KMS-11 (cell line): ENCODE measurements at regions not wholly inside any gene's neighbourhood (a gene's known extent, or its start where the extent isn't known, plus 50 kb on each side); places are given as distances from the start of the nearest gene placed in this dataset.

ENCODE experiments used
- H2AFZ ChIP-seq: fragments of 200-600 bp; sonication (generic); 2 replicates; pipeline ENCODE4 v1.6.1; 2016; ENCODE audit warnings: antibody characterized with exemption, mixed run types, low read depth
- H3K27ac ChIP-seq: fragments of 200-600 bp; sonication (generic); 2 replicates; pipeline ENCODE4 v1.6.1; 2016; ENCODE audit warnings: mild to moderate bottlenecking, mixed run types
- H3K27me3 ChIP-seq: fragments of 200-600 bp; sonication (generic); 2 replicates; pipeline ENCODE4 v1.6.1; 2017; ENCODE audit warnings: mild to moderate bottlenecking, low read depth, mixed run types, moderate library complexity; ENCODE audit not compliant: insufficient read depth
- H3K36me3 ChIP-seq: fragments of 200-600 bp; sonication (generic); 2 replicates; pipeline ENCODE4 v1.6.1; 2017; ENCODE audit warnings: mild to moderate bottlenecking, mixed run types; ENCODE audit not compliant: insufficient read depth
- H3K4me1 ChIP-seq: fragments of 200-600 bp; sonication (generic); 2 replicates; pipeline ENCODE4 v1.6.1; 2016; ENCODE audit warnings: mild to moderate bottlenecking, low read depth, mixed run types; ENCODE audit not compliant: poor library complexity, severe bottlenecking
- H3K4me2 ChIP-seq: fragments of 200-600 bp; sonication (generic); 2 replicates; pipeline ENCODE4 v1.7.0; 2016; ENCODE audit warnings: mild to moderate bottlenecking, mixed run types
- H3K4me3 ChIP-seq: fragments of 200-600 bp; sonication (generic); IDR thresholded peaks from 2 replicates; pipeline ENCODE4 v1.6.1; 2017; ENCODE audit warnings: low read depth, low read length, mixed read lengths; ENCODE audit not compliant: insufficient read depth
- H3K79me2 ChIP-seq: fragments of 200-600 bp; sonication (generic); 2 replicates; pipeline ENCODE4 v1.6.1; 2016; ENCODE audit warnings: low read depth, mixed run types; ENCODE audit not compliant: insufficient read depth
- H3K9ac ChIP-seq: fragments of 200-600 bp; sonication (generic); 2 replicates; pipeline ENCODE4 v1.6.1; 2016; ENCODE audit warnings: mild to moderate bottlenecking, mixed run types
- H4K20me1 ChIP-seq: fragments of 200-600 bp; sonication (generic); 2 replicates; pipeline ENCODE4 v1.6.1; 2016; ENCODE audit warnings: mild to moderate bottlenecking, mixed run types; ENCODE audit not compliant: insufficient read depth
- CTCF ChIP-seq: fragments of 200-600 bp; sonication (generic); conservative IDR thresholded peaks from 2 replicates; pipeline ENCODE4 v1.6.1; 2017; ENCODE audit warnings: low read depth, mild to moderate bottlenecking, antibody characterized with exemption, low read length, moderate library complexity, mixed read lengths

GRCh38 chr22:48451891-48452290 is 1375.8 kb downstream of the BRD1 start:
- H3K79me2 ChIP-seq: no peaks in the 10 kb centered on the region
- H3K4me1 ChIP-seq: no peaks in the 10 kb centered on the region
- no peak overlapping the region for H3K4me3 ChIP-seq
- no peaks in the 10 kb centered on the region for H4K20me1 ChIP-seq
- H3K27ac ChIP-seq: no peak overlapping the region
- no peak overlapping the region for H3K9ac ChIP-seq
- no peak overlapping the region for H2AFZ ChIP-seq
- H3K27me3 ChIP-seq: no peaks in the 10 kb centered on the region
- H3K36me3 ChIP-seq: no peaks in the 10 kb centered on the region
- no peak overlapping the region for H3K4me2 ChIP-seq
- TF ChIP-seq CTCF: no peak

GRCh38 chr22:48450188-48450825 is 1377.4 kb downstream of the BRD1 start:
- no peak overlapping the region for H3K4me3 ChIP-seq
- no peaks in the 10 kb centered on the region for H3K4me1 ChIP-seq
- no peak overlapping the region for H2AFZ ChIP-seq
- no peak overlapping the region for H3K9ac ChIP-seq
- no peak overlapping the region for H3K27ac ChIP-seq
- H3K4me2 ChIP-seq: no peak overlapping the region
- no peak for TF ChIP-seq CTCF
- H3K79me2 ChIP-seq: no peaks in the 10 kb centered on the region
- H3K27me3 ChIP-seq: no peaks in the 10 kb centered on the region
- H3K36me3 ChIP-seq: no peaks in the 10 kb centered on the region
- no peaks in the 10 kb centered on the region for H4K20me1 ChIP-seq

GRCh38 chr22:48449466-48450187 is 1378.0 kb downstream of the BRD1 start:
- H3K27me3 ChIP-seq: no peaks in the 10 kb centered on the region
- H3K79me2 ChIP-seq: no peaks in the 10 kb centered on the region
- no peak overlapping the region for H3K4me2 ChIP-seq
- no peak overlapping the region for H2AFZ ChIP-seq
- TF ChIP-seq CTCF: no peak
- H4K20me1 ChIP-seq: no peaks in the 10 kb centered on the region
- no peak overlapping the region for H3K4me3 ChIP-seq
- H3K4me1 ChIP-seq: no peaks in the 10 kb centered on the region
- H3K27ac ChIP-seq: no peak overlapping the region
- H3K36me3 ChIP-seq: no peaks in the 10 kb centered on the region
- H3K9ac ChIP-seq: no peak overlapping the region

GRCh38 chr22:48448821-48449220 is 1378.9 kb downstream of the BRD1 start:
- no peak overlapping the region for H3K4me2 ChIP-seq
- no peaks in the 10 kb centered on the region for H4K20me1 ChIP-seq
- no peak for TF ChIP-seq CTCF
- no peaks in the 10 kb centered on the region for H3K27me3 ChIP-seq
- H3K79me2 ChIP-seq: no peaks in the 10 kb centered on the region
- no peak overlapping the region for H3K4me3 ChIP-seq
- H3K27ac ChIP-seq: no peak overlapping the region
- H2AFZ ChIP-seq: no peak overlapping the region
- H3K9ac ChIP-seq: no peak overlapping the region
- H3K4me1 ChIP-seq: no peaks in the 10 kb centered on the region
- no peaks in the 10 kb centered on the region for H3K36me3 ChIP-seq
